NCI-H774 (cell line): ENCODE measurements at regions not wholly inside any gene's neighbourhood (a gene's known extent, or its start where the extent isn't known, plus 50 kb on each side); places are given as distances from the start of the nearest gene placed in this dataset.

Experiments used
- DNase-seq: peaks from one replicate; lab custom pipeline; 2025; lab: John Stamatoyannopoulos, UW

DNA sequence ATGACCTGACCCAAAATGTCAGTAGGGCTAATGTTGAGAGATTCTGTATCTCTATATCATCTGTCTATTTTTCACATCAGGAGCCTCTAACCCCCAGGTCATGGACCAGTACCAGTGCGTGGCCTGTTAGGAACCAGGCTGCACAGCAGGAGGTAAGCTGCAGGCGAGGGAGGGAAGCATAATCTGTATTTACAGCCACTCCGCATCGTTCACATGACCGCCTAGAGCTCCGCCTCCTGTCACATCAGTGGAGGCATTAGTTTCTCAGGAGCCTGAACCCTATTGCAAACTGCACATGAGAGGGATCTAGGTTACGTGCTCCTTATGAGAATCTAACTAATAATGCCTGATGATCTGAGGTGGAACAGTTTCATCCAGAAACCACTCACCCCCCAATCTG, 180.6 kb downstream of the RDH14 start:
- no peak for DNase-seq

DNA sequence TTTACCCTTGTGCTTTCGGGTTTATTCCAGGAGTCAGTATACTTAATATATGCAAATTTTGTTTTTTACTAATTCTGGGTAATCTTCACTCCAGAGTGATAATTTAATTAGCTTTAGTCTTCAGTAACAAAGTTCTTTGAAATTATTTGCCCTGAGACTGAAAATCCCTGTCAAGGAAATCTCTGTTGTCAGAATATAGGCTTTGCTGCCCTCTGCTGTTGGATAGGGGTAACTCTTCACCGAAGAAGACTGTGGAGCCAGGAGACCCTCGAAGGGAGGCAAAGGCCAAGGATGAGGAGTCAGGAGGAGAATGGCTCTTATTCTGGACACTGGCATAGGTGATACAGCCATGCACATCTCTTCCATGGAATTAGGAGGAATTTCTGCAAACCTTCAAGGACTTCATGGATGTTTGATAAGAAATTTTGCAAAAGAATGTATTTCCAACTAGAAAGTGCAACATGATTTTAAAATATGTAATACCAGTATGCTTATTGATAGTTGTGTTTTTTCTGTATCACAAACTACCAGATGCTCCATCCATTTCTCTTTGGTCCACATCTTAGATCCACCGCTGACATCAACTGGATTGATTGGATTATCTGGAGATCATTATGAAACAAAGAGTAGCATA, 182.3 kb downstream of the RDH14 start:
- peak; percentile 40 for DNase-seq

DNA sequence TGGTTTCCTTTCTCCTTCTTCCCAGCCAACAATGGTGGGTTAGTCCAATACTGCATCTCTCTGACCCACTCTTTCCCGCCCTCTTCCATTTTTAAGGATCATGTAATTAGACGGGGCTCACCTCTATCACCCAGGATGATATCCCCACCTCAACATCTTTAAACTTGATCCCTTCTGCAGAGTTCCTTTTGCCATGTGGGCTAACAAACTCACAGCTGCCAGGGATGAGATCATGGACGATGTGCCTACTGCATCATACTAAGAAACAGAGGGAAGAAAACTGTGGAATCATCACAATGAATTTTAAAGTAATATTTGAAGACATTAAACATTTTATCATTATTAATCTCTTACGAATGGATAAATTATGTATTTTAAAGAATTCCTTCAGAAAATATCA, 183.5 kb downstream of the RDH14 start:
- DNase-seq: no peak

DNA sequence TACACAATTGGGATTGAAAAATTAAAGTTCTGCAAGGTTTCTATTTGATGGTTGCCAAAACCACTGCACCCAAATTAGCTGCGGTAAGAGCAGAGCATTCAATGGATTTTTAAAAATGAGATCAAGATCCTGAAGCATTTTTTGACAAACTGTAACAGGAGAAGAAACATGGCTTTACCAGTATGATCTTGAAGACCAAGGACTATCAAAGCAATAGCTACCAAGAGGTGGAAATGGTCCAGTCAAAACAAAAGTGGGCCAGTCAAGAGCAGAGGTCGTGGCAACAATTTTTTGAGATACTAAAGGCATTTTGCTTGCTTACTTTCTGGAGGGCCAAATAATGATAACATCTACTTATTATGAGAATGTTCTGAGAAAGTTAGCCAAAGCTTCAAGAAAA, 186.8 kb downstream of the RDH14 start:
- DNase-seq: no peak

DNA sequence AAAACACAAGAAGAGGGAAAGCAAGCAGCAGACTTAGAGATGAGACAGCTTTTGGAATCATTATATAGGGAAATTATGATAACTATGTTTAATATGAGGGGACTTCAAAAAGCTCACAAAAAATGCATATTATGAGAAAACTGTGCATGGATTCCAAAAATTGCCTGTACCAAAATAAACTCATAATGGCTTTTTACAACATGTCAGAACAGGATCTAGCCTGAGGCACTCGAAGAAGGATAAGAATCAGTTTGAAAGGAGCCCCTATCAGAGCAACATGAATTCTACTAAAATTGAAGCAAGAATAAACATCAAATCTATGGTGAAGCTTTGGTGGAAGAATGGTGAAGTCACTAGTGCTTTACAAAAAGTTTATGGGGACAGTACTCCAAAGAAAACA, 187.4 kb downstream of the RDH14 start:
- no peak for DNase-seq

DNA sequence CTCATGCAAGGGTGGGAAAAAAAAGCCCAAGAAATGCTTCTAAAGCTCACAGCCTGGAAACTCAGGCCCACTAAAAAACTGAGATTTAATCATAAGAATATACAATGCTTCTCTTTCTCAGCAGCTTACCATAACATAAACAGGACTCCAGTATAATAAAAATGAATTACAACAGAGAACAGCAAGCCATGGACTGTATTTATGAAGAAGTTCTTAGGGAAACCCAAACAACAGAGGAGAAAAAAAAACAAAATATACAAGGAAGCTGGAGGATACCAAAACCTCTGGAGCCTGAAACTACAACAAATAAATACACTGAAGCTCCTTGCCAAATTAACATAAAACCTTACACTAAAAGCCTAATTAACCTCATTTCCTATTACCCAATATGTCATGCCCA, 187.8 kb downstream of the RDH14 start:
- DNase-seq: no peak

DNA sequence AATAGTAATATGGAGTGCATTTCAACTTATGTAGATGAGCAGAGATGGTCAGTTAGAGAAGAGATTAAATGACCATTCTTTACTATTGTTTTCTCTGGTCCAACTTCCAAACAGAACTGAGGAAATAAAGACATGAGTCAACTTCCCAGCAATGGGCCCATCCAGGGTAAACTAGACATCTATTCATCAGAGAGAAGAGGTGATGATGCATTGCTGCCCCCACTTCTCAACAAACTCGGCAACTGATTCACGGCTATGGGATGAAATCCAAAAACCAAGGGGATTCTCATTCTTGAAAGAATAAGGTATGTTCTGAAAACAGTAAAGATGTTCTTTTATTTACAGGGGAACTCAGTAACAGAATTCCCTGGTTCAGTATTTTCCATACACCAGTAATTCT, 190.7 kb downstream of the RDH14 start:
- DNase-seq: no peak

DNA sequence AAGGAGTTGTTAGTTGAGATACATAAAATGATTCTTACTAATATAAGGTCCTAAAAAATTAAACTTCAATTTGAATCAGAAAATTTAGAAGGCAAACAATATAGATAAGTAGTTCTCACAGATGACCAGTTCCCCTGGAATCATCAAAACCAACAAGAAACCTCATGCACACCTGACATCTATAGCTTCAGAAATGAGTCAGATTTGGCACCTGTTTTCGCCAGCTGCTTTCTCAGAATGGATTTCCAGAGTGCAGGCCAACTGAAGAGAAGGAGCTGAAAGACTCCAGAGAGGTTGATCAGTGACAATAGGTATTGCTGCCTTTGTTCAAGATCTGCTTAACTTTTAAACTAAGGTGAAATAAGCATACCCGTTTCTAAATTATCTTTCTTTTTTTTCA, 192.4 kb downstream of the RDH14 start:
- no peak for DNase-seq

DNA sequence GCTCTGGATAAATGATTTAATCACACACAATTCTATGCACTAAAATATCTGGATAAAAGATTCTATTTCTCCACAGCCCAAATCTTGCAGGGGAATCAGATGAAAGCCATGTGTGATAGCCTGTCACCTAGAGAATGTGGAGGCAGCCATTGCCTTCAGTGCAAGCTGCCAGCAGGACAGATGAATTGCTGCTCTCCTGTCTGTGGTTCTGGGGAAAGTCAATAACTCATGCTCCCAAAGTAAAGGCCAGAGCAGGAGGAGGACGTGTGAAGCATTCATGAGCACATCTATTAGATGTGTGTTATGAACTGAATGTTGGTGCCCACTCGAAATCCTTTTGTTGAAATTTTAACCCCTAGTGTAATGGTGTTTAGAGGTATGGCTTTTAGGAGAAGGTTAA, 195.1 kb downstream of the RDH14 start:
- no peak for DNase-seq

DNA sequence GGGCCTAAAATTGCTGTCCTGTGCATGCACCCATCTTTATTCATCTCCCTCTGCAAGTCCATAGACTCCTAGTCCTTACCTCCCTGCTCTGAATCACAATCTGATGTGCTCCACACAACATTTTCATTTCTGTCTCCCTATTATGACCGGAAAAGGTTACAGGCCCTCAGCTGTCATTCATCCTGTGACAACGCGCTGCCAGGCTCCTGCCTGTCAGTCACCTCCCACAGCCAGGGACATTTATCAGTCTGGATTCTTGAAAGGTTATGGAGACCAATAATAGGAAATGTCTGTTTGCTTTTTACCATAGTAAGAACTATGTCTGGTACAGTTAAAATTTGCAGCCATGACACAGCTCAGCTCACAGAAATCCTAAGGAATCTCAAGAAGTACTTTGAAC, 197.1 kb downstream of the RDH14 start:
- DNase-seq: no peak

DNA sequence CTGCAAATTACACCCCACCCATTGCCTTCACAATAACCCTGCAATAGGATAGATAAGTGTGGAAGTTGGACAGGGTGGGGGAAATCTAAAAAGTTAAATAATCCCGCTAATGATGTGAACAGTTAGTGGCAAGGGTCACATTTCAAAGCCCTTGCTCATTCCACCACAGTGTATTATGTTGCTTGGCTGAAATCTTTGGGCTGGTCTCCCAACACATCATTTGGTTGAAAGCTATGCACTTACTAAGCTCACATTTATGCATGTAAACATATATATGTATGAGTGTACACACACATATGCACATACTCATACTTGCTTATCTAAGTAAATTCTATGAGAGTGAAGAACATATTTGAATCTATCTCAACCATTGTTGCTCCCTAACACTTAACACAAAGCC, 197.8 kb downstream of the RDH14 start:
- DNase-seq: no peak

DNA sequence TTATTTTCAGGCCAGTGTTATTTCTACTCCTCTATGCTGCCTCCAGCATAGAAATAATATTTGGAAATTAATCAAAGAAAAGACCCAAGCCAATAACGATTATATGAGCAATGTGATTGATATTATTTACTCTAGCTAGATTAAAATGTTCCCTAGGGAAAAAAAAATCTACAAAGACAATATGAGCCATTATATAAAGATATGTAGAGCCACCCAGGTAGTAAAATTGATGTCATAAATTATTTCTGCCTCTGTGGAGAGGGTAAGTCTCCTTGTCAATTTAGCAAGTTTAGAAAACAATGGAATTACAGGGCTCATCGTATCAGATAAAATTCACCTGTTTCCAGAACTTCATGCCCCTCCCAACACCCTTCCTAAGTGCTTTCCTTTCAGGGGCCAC, 202.9 kb downstream of the RDH14 start:
- DNase-seq: no peak

DNA sequence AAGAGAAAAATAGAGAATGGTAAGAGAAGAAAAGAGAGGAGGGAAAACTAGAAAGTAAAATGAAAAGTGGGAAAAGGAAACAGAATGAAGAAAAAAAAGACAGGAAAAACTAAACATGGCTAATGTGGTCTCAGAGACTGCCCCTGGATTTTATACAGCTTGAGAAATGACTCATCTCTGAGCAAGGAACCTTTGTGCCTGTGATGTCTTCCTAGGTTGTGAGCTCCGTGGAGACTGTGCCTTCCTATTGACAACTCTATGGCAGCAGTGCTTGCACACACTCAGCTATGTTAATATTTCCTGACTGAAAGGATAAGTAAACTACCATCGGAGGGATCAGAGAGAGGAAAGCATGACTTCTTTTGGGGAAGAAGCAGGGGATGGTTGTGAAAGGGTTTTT, 203.8 kb downstream of the RDH14 start:
- DNase-seq: no peak

DNA sequence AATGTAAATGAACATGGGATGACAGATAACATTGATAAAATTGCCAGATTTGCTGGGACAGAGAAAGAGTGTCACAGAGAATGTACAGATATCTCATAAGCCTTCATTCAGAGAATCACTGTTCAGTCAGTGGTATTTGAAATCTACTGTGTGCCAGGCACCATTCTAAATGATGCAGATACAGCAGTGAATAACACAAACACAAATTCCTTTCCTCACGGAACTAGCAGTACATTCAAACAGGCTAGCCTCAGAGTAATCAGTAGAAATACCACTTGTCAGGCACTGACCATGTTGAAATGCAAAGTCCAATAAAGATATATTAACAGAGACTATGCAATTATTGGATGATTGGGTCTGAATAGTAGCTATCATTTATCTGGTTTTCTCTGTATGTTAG, 211.0 kb downstream of the RDH14 start:
- no peak for DNase-seq

DNA sequence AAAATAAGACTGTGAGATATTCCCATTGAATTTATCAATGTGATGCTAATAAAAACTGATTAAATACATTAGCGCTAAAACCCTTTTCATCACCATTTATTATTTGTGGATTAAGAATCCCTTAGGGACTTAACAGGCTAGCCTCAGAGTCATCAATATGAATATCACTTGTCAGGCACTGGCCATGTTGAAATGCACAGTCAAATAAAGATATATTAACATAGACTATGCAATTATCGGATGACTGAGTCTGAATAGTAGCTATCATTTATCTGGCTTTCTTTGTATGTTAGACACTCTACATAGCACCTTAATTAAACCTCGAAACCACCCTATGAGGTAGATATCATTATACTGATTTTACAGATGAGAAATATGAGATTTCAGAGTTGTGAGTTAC, 213.6 kb downstream of the RDH14 start:
- no peak for DNase-seq

DNA sequence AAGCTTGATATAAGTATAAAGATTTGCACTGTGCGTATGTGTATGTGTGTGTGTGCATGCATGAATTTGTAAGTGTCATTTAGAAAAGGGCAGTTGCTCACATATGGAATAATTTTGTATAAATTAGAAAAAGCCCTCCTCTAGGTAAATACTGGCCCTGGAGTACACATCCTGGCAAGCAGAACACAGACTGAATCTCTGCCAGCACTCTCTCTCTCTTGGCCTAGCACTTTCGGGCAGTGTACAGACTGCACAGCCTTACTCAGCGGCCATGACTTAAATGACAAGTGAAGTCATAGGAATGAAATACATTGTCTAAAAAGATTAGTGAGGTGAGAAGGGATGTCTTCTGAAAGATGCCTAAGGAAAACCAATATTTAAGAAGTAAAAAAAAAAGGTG, 214.1 kb downstream of the RDH14 start:
- peak; percentile 3 for DNase-seq

DNA sequence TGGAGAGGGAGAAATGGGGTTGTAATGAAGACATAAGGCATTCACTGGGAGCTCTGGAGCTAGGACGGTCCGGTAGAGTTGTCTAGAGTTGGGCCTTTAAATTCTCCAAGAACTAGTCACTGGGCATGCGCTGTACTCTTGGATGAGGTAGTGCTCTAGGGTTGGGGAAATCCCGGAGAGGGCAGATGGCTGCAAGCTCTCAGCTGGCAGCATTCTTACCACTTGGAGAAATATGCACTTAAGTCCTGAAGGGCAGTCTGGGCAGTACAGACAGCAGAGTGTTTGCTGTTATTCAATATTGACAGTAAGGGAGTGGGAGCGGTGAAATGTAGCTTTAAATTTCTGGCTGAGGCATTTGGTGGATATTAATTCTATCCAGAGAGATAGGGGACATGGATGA, 214.6 kb downstream of the RDH14 start:
- peak; percentile 56 for DNase-seq

DNA sequence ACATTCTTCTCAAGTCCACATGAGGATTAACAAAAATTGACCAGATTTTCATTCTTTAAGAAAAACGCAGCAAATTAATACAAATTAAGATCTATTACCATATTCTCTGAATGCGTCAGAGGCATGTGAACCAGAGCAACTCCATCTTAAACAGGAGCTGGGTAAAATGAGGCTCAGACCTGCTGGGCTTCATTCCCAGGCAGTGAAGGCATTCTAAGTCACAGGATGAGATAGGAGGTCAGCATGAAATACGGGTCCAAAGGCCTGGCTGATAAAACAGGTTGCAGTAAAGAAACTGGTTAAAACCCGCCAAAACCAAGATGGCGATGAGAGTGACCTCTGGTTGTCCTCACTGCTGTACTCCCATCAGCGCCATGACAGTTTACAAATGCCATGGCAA, 217.6 kb downstream of the RDH14 start:
- no peak for DNase-seq

DNA sequence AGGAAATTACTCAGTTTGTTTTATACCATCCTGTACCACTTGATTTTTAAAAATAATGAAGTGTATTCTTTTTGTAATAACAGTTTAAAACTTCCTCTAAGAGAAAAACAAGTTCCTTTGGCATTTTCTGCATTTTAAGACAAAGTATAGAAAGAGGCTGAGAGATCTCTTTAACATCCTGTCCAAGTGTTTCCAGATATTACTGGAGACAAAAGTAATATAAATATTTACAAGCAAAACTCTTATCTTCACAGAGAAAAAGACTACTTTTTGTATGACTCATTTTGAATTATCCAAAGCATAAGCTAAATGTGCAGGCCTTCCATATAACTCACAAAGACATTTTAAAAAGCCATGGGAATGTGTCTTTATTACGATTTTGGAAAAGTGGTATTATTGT, 221.1 kb downstream of the RDH14 start:
- no peak for DNase-seq

DNA sequence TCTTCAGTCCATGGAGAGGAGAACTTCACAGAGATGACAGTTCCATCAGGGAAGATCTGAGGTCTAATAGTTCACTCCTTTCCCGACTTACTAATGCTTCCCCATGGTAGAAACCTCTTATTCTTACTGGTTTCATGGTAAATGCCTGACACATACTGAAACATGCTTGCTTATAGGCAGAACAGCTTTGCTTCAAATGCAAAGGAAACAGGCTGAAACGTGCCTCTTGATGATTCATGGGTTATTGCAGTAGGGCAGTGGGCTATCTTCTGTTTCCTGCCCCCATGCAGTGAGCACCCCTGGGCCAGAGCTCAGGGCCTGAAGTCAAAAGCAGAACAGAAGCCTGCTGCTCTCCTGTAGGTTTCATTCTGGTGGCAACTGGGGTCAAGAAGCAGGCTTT, 223.5 kb downstream of the RDH14 start:
- no peak for DNase-seq

DNA sequence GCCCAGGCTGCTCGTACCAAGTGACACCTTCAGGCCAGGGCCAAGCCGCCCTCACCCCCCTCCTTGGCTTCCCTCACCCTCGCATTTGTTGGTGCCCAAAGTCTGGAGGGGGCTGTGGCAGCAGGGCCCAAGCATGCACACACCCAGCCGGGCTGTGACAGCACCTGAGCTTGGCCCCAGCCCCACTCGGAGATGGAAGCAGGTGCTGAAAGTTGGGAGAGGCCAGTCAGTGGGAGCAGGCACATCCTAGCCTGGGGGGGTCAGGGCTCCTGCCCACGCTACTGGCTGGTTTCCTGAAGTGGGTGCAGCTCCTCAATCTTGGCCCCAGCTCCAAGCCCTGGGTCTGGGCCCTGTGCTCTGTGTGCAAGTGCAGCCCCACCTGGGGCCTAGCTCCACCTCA, 228.0 kb downstream of the RDH14 start:
- DNase-seq: no peak

DNA sequence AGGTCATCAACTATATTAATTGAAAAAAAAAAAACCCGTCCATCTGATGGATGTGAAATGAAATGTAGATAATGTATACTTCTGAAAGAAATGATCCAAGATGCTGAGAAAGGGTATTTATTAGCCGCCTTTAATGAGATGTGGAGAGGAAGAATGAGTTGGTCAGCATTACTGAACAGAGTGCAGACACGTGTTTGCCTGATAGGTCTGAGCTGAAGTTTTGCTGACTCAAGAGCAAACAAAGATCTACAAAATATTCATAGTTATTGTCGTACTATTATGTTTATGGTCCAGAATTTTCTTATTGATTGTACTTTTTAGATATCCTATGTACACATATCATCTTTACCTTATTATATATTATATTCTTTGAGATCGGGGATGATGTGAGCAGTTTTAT, 235.3 kb downstream of the RDH14 start:
- DNase-seq: no peak

DNA sequence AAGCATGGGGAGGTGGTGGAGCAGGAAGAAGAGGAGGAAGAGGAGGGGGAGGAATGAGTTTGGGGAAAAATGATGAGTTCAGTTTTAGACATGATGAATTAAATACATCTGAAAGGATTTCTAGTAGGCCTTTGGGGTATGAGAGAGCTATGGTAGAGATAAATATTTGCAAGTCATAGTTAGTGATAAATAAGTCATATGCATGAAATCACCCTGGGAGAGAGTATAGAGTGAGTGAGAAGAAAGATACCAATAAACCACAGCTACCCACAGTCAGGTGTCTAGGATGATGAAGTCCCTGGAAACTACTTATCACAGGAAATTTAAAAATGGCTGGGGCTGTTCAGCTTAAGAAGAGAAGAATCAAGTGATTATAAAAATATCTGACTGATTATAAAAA, 240.5 kb downstream of the RDH14 start:
- DNase-seq: no peak

DNA sequence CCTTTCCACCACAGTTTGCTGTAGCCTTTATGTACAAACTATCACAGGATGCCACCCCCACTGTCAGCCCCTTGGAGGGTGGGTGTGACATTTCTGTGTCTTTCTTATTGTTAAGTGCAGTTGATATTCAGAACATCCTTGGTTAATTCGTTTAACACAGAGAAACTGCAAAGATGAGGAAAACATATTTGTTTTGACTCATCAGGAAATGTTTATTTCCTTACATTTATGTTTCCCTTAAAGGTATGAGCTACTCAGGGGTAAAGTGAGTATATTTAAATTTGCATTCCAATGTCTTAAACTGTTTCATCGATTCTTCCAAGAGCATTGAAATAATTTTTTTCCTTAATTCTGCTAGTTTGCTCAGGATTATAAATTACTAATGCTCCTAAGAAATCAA, 243.4 kb downstream of the RDH14 start:
- DNase-seq: no peak

DNA sequence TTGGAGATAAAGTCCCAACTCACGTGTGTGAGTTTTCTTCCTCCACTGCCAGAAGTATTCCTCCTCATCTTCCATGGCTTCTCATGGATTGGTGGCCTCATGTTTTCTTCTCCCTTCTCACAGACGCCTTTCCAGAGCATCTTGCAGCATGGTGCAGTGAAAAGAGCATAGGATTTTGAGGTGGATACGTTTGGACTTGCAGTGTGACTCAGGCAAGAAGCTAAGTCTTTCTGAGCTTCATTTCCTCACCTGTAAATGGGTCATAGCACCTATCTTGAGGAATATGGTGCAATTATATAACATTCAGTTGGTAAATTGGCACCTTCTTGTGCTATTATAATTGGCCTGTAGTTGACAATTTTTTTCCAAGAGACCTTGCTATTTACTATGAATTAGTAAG, 247.6 kb downstream of the RDH14 start:
- DNase-seq: no peak
